A549 (cell line): ENCODE measurements at regions not wholly inside any gene's neighbourhood (a gene's known extent, or its start where the extent isn't known, plus 50 kb on each side); places are given as distances from the start of the nearest gene placed in this dataset.

Experiments
- ATAC-seq, 2 experiments: fragments of 200-7000 bp in 1 of 2; fragments of >200 bp in 1 of 2; cut with Nextera tagmentation in 1 of 2; cut with Tn5 transposase in 1 of 2; 3 replicates each; pipeline versions ENCODE4 v1.8.0 to v1.9.1; 2018 to 2020; ENCODE audit warnings: mild to moderate bottlenecking in 1 of 2, moderate library complexity in 1 of 2
- CTCF ChIA-PET: fragments of 300-600 bp; sonication (Branson Sonifier 250); formaldehyde crosslinking; extraction: SDS; loops from one replicate; lab custom pipeline; 2021; ENCODE audit warnings: antibody characterized with exemption, inconsistent platforms; lab: Yijun Ruan, JAX
- POLR2A ChIA-PET: fragments of 350-600 bp; formaldehyde crosslinking; extraction: SDS; loops from one replicate; lab custom pipeline; 2021; ENCODE audit warnings: antibody characterized with exemption, inconsistent platforms; lab: Yijun Ruan, JAX
- DNase-seq, 2 experiments: peaks; one replicate each; pipeline versions ENCODE4 v3.0.0 to v3.0.0-alpha.2; 2011 to 2016; ENCODE audit warnings: low read depth in 1 of 2, low spot score in 1 of 2
- FAIRE-seq: peaks from 2 replicates; lab custom pipeline; 2011; peaks lifted over from hg19 to GRCh38; lab: Jason Lieb, UNC
- H3K27ac ChIP-seq, 2 experiments: fragments of >200 bp; sonication (Bioruptor Twin); formaldehyde crosslinking; 3 replicates each; pipeline ENCODE4 v1.5.1; 2016 to 2017
- H3K4me1 ChIP-seq: fragments of >200 bp; sonication (Bioruptor Twin); formaldehyde crosslinking; 3 replicates; pipeline ENCODE4 v1.6.1; 2016
- H3K4me2 ChIP-seq: fragments of >200 bp; sonication (Bioruptor Twin); formaldehyde crosslinking; 3 replicates; pipeline ENCODE4 v1.6.1; 2016
- H3K4me3 ChIP-seq: fragments of >200 bp; sonication (Bioruptor Twin); formaldehyde crosslinking; 3 replicates; pipeline ENCODE4 v1.5.1; 2016
- H3K9me3 ChIP-seq: fragments of >200 bp; sonication (Bioruptor Twin); formaldehyde crosslinking; 3 replicates; pipeline ENCODE4 v1.6.1; 2016
- CEBPB ChIP-seq, 2 experiments: fragments of >200 bp in 1 of 2; sonication (Bioruptor Twin) in 1 of 2; formaldehyde crosslinking in 1 of 2; IDR thresholded peaks; 2 replicates each; pipeline ENCODE4 v1.6.1; 2012 to 2016
- CHD2 ChIP-seq: fragments of 150-350 bp; IDR thresholded peaks from 2 replicates; pipeline ENCODE4 v1.6.1; 2014; ENCODE audit warnings: low read length; ENCODE audit not compliant: partially characterized antibody
- EHF ChIP-seq: fragments of 250-450 bp; sonication (Bioruptor Pico); IDR thresholded peaks from 2 replicates; pipeline ENCODE4 v1.5.0; 2020; ENCODE audit warnings: mild to moderate bottlenecking
- ELK1 ChIP-seq: fragments of 150-350 bp; IDR thresholded peaks from 2 replicates; pipeline ENCODE4 v1.6.1; 2014; ENCODE audit warnings: low read depth, mild to moderate bottlenecking, low read length
- HES2 ChIP-seq: fragments of >200 bp; sonication (Bioruptor Twin); formaldehyde crosslinking; IDR thresholded peaks from 2 replicates; pipeline ENCODE4 v1.6.1; 2016
- HOXA7 ChIP-seq: fragments of 250-450 bp; sonication (Bioruptor Pico); IDR thresholded peaks from 2 replicates; pipeline ENCODE4 v1.5.0; 2020; ENCODE audit warnings: mild to moderate bottlenecking, moderate library complexity
- JUN ChIP-seq, 2 experiments: fragments of >200 bp; sonication (Bioruptor Twin); formaldehyde crosslinking; IDR thresholded peaks; 2 replicates in 1 of 2; 3 replicates in 1 of 2; pipeline ENCODE4 v1.6.1; 2016 to 2017
- JUNB ChIP-seq: fragments of >200 bp; sonication (Bioruptor Twin); formaldehyde crosslinking; IDR thresholded peaks from 2 replicates; pipeline ENCODE4 v1.6.1; 2016
- MAFK ChIP-seq: fragments of 450-650 bp; IDR thresholded peaks from 2 replicates; pipeline ENCODE4 v1.6.1; 2014; ENCODE audit not compliant: partially characterized antibody
- MAZ ChIP-seq: fragments of 150-350 bp; IDR thresholded peaks from 2 replicates; pipeline ENCODE4 v1.6.1; 2014; ENCODE audit warnings: antibody characterized with exemption, low read depth, low read length, borderline replicate concordance
- NPAS2 ChIP-seq: fragments of 250-450 bp; sonication (Bioruptor Pico); IDR thresholded peaks from 2 replicates; pipeline ENCODE4 v1.8.0; 2022; ENCODE audit warnings: mild to moderate bottlenecking, moderate library complexity, borderline replicate concordance
- PBX3 ChIP-seq: IDR thresholded peaks from 2 replicates; pipeline ENCODE4 v1.6.1; 2012
- POLR2AphosphoS2 ChIP-seq: conservative IDR thresholded peaks from 2 replicates; pipeline ENCODE4 v1.6.1; 2012; ENCODE audit warnings: low read length, improper control_type of control experiment, inconsistent platforms
- RAD21 ChIP-seq, 2 experiments: fragments of >200 bp in 1 of 2; sonication (Bioruptor Twin) in 1 of 2; formaldehyde crosslinking in 1 of 2; IDR thresholded peaks in 1 of 2; conservative IDR thresholded peaks in 1 of 2; 2 replicates in 1 of 2; 3 replicates in 1 of 2; pipeline ENCODE4 v1.6.1; 2012 to 2018; ENCODE audit warnings: inconsistent platforms in 1 of 2
- REST ChIP-seq: fragments of 200-600 bp; sonication (generic); IDR thresholded peaks from 2 replicates; pipeline ENCODE4 v1.6.1; 2016; ENCODE audit warnings: antibody characterized with exemption, mild to moderate bottlenecking, moderate library complexity
- RNF2 ChIP-seq: fragments of 200-600 bp; sonication (generic); IDR thresholded peaks from 2 replicates; pipeline ENCODE4 v1.6.1; 2016; ENCODE audit warnings: low read depth, mild to moderate bottlenecking, antibody characterized with exemption, moderate library complexity, borderline replicate concordance
- TP53 ChIP-seq: fragments of 250-450 bp; sonication (Bioruptor Pico); IDR thresholded peaks from 2 replicates; pipeline ENCODE4 v1.5.0; 2021; ENCODE audit warnings: mild to moderate bottlenecking, moderate library complexity
- USF2 ChIP-seq: fragments of 450-650 bp; IDR thresholded peaks from 2 replicates; pipeline ENCODE4 v1.6.1; 2014; ENCODE audit warnings: antibody characterized with exemption
- ZFP36 ChIP-seq: fragments of 450-650 bp; IDR thresholded peaks from 2 replicates; pipeline ENCODE4 v1.6.1; 2014; ENCODE audit warnings: borderline replicate concordance; ENCODE audit not compliant: partially characterized antibody
- ZSCAN20 ChIP-seq: fragments of 250-450 bp; sonication (Bioruptor Pico); IDR thresholded peaks from 2 replicates; pipeline ENCODE4 v1.8.0; 2022; ENCODE audit warnings: mild to moderate bottlenecking, moderate library complexity
- WGBS: methylation state at CpG from one replicate; pipeline ENCODE4 v1.1.6; 2017; ENCODE audit errors: missing lambda C conversion rate; 5-methylcytosine and 5-hydroxymethylcytosine counted together

- ATAC-seq: no peak
- ChIA-PET CTCF (no interaction called here), POLR2A (no interaction called here)
- H3K9me3 ChIP-seq: no peaks in the 10 kb centered on the region
- no peak for DNase-seq
- H3K27ac ChIP-seq: no peak overlapping the region
- H3K4me3 ChIP-seq: no peak overlapping the region
- WGBS: 27% methylated on average over 2 of the region's 2 CpGs
- FAIRE-seq: no peak
- no peaks in the 10 kb centered on the region for H3K4me1 ChIP-seq
- TF ChIP-seq PBX3 (no peak), USF2 (no peak), ZSCAN20 (no peak), RNF2 (no peak), JUN (IDR thresholded peaks at IDR 0.05) (no peak), TP53 (CRISPR knock-in tag) (no peak), CEBPB (IDR thresholded peaks at IDR 0.05) (no peak), REST (no peak), RAD21 (conservative IDR thresholded peaks at IDR 0.05 in 1 of 2, IDR thresholded peaks at IDR 0.05 in 1 of 2) (no peak), NPAS2 (CRISPR knock-in tag) (no peak), MAZ (no peak), HES2 (no peak), EHF (no peak)
- H3K4me2 ChIP-seq: no peak overlapping the region
Observed at GRCh38 chr22:47773635-47774034, 1011.2 kb downstream of the TBC1D22A start.

GRCh38 chr22:47772864-47773263, 1010.4 kb downstream of the TBC1D22A start:
- no peak overlapping the region for H3K4me3 ChIP-seq
- FAIRE-seq: no peak
- no peak overlapping the region for H3K4me2 ChIP-seq
- no peak overlapping the region for H3K27ac ChIP-seq
- 33% methylated on average over 3 of the region's 3 CpGs for WGBS
- ChIA-PET CTCF (no interaction called here), POLR2A (no interaction called here)
- DNase-seq: no peak
- TF ChIP-seq MAFK (peak; percentile 66), JUNB (no peak)
- ATAC-seq: no peak
- no peaks in the 10 kb centered on the region for H3K9me3 ChIP-seq
- H3K4me1 ChIP-seq: no peaks in the 10 kb centered on the region

- H3K27ac ChIP-seq: no peak overlapping the region
- H3K4me2 ChIP-seq: no peak overlapping the region
- WGBS: 43% methylated on average over 6 of the region's 6 CpGs
- DNase-seq (no peak), ATAC-seq (no peak), FAIRE-seq (no peak)
- CTCF ChIA-PET: no interaction called here
- POLR2A ChIA-PET: no interaction called here
- H3K4me1 ChIP-seq: no peaks in the 10 kb centered on the region
- H3K4me3 ChIP-seq: no peak overlapping the region
- TF ChIP-seq ELK1 (no peak), ZFP36 (no peak), POLR2AphosphoS2 (no peak), CHD2 (no peak), HES2 (no peak), HOXA7 (no peak)
- H3K9me3 ChIP-seq: no peaks in the 10 kb centered on the region
Observed at GRCh38 chr22:47769652-47770051, 1007.2 kb downstream of the TBC1D22A start.
